Keratinocyte (primary cell): ENCODE measurements at regions not wholly inside any gene's neighbourhood (a gene's known extent, or its start where the extent isn't known, plus 50 kb on each side); places are given as distances from the start of the nearest gene placed in this dataset.

Source experiments
- DNase-seq: peaks from one replicate; pipeline ENCODE4 v3.0.0-alpha.2; 2011; ENCODE audit warnings: low read depth, missing footprints, low spot score
- FAIRE-seq: peaks from 2 replicates; lab custom pipeline; 2011; peaks lifted over from hg19 to GRCh38; lab: Jason Lieb, UNC
- H2AFZ ChIP-seq: 2 replicates; pipeline ENCODE4 v1.6.0; 2012; ENCODE audit warnings: low read length, control low read depth, inconsistent platforms; ENCODE audit not compliant: control insufficient read depth
- H3K27ac ChIP-seq: 2 replicates; pipeline ENCODE4 v1.5.1; 2011; ENCODE audit warnings: low read length; ENCODE audit not compliant: control insufficient read depth, insufficient read depth
- H3K27me3 ChIP-seq: 3 replicates; pipeline ENCODE4 v1.6.0; 2011; ENCODE audit warnings: low read length; ENCODE audit not compliant: control insufficient read depth, insufficient read depth; ENCODE audit errors: extremely low read depth
- H3K36me3 ChIP-seq, 2 experiments: 2 replicates in 1 of 2; 3 replicates in 1 of 2; pipeline ENCODE4 v1.5.1; 2011; ENCODE audit warnings: low read length in 2 of 2, mild to moderate bottlenecking in 1 of 2; ENCODE audit not compliant: control insufficient read depth in 2 of 2, insufficient read depth in 2 of 2; ENCODE audit errors: extremely low read depth in 1 of 2
- H3K4me1 ChIP-seq: 3 replicates; pipeline ENCODE4 v1.5.1; 2011; ENCODE audit warnings: low read length; ENCODE audit not compliant: control insufficient read depth, insufficient read depth; ENCODE audit errors: extremely low read depth
- H3K4me2 ChIP-seq: 3 replicates; pipeline ENCODE4 v1.6.0; 2011; ENCODE audit warnings: low read depth, low read length; ENCODE audit not compliant: control insufficient read depth, insufficient read depth; ENCODE audit errors: extremely low read depth
- H3K4me3 ChIP-seq, 3 experiments: fragments of 200-600 bp in 1 of 3; sonication (generic) in 1 of 3; 2 replicates in 2 of 3; 3 replicates in 1 of 3; pipeline ENCODE4 v1.5.1; 2011 to 2016; ENCODE audit warnings: low read length in 3 of 3, mild to moderate bottlenecking in 3 of 3, control low read depth in 2 of 3, inconsistent platforms in 1 of 3, low read depth in 1 of 3, mixed read lengths in 1 of 3, mixed run types in 1 of 3, moderate library complexity in 1 of 3; ENCODE audit not compliant: control insufficient read depth in 2 of 3, insufficient read depth in 2 of 3; ENCODE audit errors: extremely low read depth in 1 of 3
- H3K79me2 ChIP-seq: 2 replicates; pipeline ENCODE4 v1.6.0; 2012; ENCODE audit warnings: low read length; ENCODE audit not compliant: control insufficient read depth, insufficient read depth
- H3K9ac ChIP-seq: 3 replicates; pipeline ENCODE4 v1.6.0; 2011; ENCODE audit warnings: low read length; ENCODE audit not compliant: control insufficient read depth, insufficient read depth; ENCODE audit errors: extremely low read depth
- H3K9me1 ChIP-seq: 3 replicates; pipeline ENCODE4 v1.6.0; 2011; ENCODE audit warnings: low read length; ENCODE audit not compliant: control insufficient read depth, insufficient read depth; ENCODE audit errors: extremely low read depth
- H3K9me3 ChIP-seq: 2 replicates; pipeline ENCODE4 v1.5.1; 2012; ENCODE audit warnings: low read depth, low read length; ENCODE audit not compliant: control insufficient read depth
- H4K20me1 ChIP-seq: 3 replicates; pipeline ENCODE4 v1.6.0; 2011; ENCODE audit warnings: low read length; ENCODE audit not compliant: control insufficient read depth, insufficient read depth; ENCODE audit errors: extremely low read depth
- EZH2 ChIP-seq: IDR thresholded peaks from one replicate; pipeline ENCODE4 v1.6.1; 2012; ENCODE audit warnings: inconsistent platforms, mild to moderate bottlenecking, low read length, moderate library complexity
- dilution Hi-C: fragments of 300-500 bp; cut with MboI; formaldehyde crosslinking; loops from one replicate; pipeline ENCODE4 v1.7.0; 2020; ENCODE audit warnings: low sequenced_read_pairs; ENCODE audit not compliant: extremely low pct_ligation_motif_present
- TF ChIP-seq, protein P1 (sequence below), 3 experiments: IDR thresholded peaks in 1 of 3; conservative IDR thresholded peaks in 1 of 3; optimal IDR thresholded peaks in 1 of 3; 2 replicates in 2 of 3; 3 replicates in 1 of 3; pipeline versions ENCODE3 to v1.5.1; 2011; ENCODE audit warnings: low read length in 3 of 3, mild to moderate bottlenecking in 3 of 3, moderate library complexity in 2 of 3, control low read depth in 1 of 3, inconsistent platforms in 1 of 3; ENCODE audit not compliant: insufficient read depth in 2 of 3; ENCODE audit errors: extremely low read depth in 1 of 3

DNA sequence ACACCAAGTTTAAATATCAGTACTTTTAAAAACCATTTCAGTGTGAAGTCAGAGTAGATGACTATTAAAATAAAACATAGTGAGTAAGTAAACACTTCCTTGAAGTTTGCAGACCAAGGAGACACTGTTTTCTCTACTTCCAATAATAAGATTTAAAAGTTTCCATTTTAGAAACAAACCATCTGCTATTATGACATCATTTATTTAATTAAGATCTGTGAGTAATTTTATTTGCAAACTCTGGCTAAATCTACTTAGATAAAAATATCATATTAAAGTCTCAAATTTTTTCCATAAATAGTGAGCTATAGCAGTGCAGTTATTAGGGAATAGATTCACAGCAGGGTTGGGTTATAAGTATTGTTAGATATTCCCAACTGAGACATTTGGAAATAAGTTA, 1267.0 kb upstream of the FLRT2 start:
- FAIRE-seq (no peak), DNase-seq (no peak)
- H3K4me2 ChIP-seq: no peak overlapping the region
- H4K20me1 ChIP-seq: no peaks in the 10 kb centered on the region
- H3K36me3 ChIP-seq: no peaks in the 10 kb centered on the region
- H3K79me2 ChIP-seq: no peaks in the 10 kb centered on the region
- no peaks in the 10 kb centered on the region for H3K27me3 ChIP-seq
- no peaks in the 10 kb centered on the region for H3K4me1 ChIP-seq
- no peaks in the 10 kb centered on the region for H3K9me3 ChIP-seq
- dilution Hi-C loops: no loop called here
- H3K4me3 ChIP-seq: no peak overlapping the region
- H2AFZ ChIP-seq: no peak overlapping the region
- H3K9ac ChIP-seq: no peak overlapping the region
- H3K9me1 ChIP-seq: no peaks in the 10 kb centered on the region
- no peak for TF ChIP-seq EZH2
- TF ChIP-seq, protein P1, sequence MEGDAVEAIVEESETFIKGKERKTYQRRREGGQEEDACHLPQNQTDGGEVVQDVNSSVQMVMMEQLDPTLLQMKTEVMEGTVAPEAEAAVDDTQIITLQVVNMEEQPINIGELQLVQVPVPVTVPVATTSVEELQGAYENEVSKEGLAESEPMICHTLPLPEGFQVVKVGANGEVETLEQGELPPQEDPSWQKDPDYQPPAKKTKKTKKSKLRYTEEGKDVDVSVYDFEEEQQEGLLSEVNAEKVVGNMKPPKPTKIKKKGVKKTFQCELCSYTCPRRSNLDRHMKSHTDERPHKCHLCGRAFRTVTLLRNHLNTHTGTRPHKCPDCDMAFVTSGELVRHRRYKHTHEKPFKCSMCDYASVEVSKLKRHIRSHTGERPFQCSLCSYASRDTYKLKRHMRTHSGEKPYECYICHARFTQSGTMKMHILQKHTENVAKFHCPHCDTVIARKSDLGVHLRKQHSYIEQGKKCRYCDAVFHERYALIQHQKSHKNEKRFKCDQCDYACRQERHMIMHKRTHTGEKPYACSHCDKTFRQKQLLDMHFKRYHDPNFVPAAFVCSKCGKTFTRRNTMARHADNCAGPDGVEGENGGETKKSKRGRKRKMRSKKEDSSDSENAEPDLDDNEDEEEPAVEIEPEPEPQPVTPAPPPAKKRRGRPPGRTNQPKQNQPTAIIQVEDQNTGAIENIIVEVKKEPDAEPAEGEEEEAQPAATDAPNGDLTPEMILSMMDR (optimal IDR thresholded peaks at IDR 0.05 in 1 of 3, IDR thresholded peaks at IDR 0.05 in 1 of 3, conservative IDR thresholded peaks at IDR 0.05 in 1 of 3; ENCODE audit: extremely low read depth in 1 of 3, insufficient read depth in 2 of 3, low read length in 3 of 3): no peak
- no peak overlapping the region for H3K27ac ChIP-seq

DNA sequence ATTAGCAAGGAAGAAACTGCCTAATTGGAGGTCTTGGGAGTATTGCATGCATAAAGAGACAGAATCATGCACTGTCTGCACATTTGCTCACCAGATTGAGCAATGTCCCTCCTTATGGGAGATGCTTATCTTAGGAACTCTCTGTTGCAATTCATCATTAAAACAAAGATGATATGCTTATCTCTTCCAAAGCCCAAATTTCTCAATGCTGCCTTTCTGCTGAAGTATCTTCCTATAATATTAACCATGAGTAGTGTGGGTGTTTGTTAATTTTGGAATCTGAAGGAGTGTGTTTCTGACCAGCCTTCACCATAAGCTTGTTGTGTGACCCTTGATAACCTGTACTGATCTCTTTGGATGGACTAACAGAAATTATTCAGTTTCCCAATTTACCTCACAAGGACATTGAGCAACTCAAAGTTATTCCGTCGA, 1257.6 kb upstream of the FLRT2 start:
- Histone ChIP-seq H4K20me1 (no peaks in the 10 kb centered on the region), H3K9me3 (no peaks in the 10 kb centered on the region), H3K79me2 (no peaks in the 10 kb centered on the region), H3K4me2 (no peak overlapping the region), H3K27ac (no peak overlapping the region), H3K4me1 (no peaks in the 10 kb centered on the region), H3K27me3 (no peaks in the 10 kb centered on the region), H3K9me1 (no peaks in the 10 kb centered on the region), H2AFZ (no peak overlapping the region), H3K4me3 (no peak overlapping the region), H3K9ac (no peak overlapping the region), H3K36me3 (no peaks in the 10 kb centered on the region)
- TF ChIP-seq EZH2: no peak
- TF ChIP-seq, protein P1 (optimal IDR thresholded peaks at IDR 0.05 in 1 of 3, IDR thresholded peaks at IDR 0.05 in 1 of 3, conservative IDR thresholded peaks at IDR 0.05 in 1 of 3; ENCODE audit: extremely low read depth in 1 of 3, insufficient read depth in 2 of 3, low read length in 3 of 3): no peak
- FAIRE-seq: no peak
- DNase-seq: no peak
- dilution Hi-C loops: no loop called here
